Uterus (tissue), 3 donors: ENCODE measurements at regions not wholly inside any gene's neighbourhood (a gene's known extent, or its start where the extent isn't known, plus 50 kb on each side); places are given as distances from the start of the nearest gene placed in this dataset.

Experiments
- DNase-seq, 2 donors: peaks; one replicate each; pipeline ENCODE4 v3.0.0-alpha.2; 2019 to 2020
- H3K27ac ChIP-seq, 2 donors: fragments of 200-600 bp; sonication (generic); 1 replicate in 1 of 2; 2 replicates in 1 of 2; pipeline ENCODE4 v1.5.1; 2016 to 2018
- H3K27me3 ChIP-seq, 2 donors: fragments of 200-600 bp; sonication (generic); one replicate each; pipeline ENCODE4 v1.5.1; 2018 to 2019; ENCODE audit warnings: control low read depth in 1 of 2
- H3K36me3 ChIP-seq, 2 donors: fragments of 200-600 bp; sonication (generic); one replicate each; pipeline ENCODE4 v1.5.1; 2019; ENCODE audit warnings: control low read depth in 1 of 2
- H3K4me1 ChIP-seq, 2 donors: fragments of 200-600 bp; sonication (generic); one replicate each; pipeline ENCODE4 v1.5.1; 2018 to 2019; ENCODE audit warnings: control low read depth in 1 of 2
- H3K4me3 ChIP-seq, 2 donors: fragments of 200-600 bp; sonication (generic); 1 replicate in 1 of 2; 2 replicates in 1 of 2; pipeline ENCODE4 v1.5.1; 2018 to 2019; ENCODE audit warnings: mild to moderate bottlenecking in 1 of 2
- H3K9me3 ChIP-seq, 2 donors: fragments of 200-600 bp; sonication (generic); one replicate each; pipeline ENCODE4 v1.5.1; 2019; ENCODE audit warnings: control low read depth in 1 of 2
- CTCF ChIP-seq, 4 experiments: fragments of 200-600 bp in 2 of 4; fragments of 450-650 bp in 2 of 4; sonication (generic) in 2 of 4; IDR thresholded peaks; one replicate each; pipeline ENCODE4 v1.5.1; 2016 to 2019; ENCODE audit warnings: antibody characterized with exemption in 4 of 4, mild to moderate bottlenecking in 2 of 4, moderate library complexity in 1 of 4
- POLR2A ChIP-seq, 2 donors: fragments of 450-650 bp; IDR thresholded peaks; one replicate each; pipeline ENCODE4 v1.6.1; 2016; ENCODE audit warnings: antibody characterized with exemption in 2 of 2, mild to moderate bottlenecking in 1 of 2, moderate library complexity in 1 of 2
- intact Hi-C: fragments of 100-400 bp; cut with DNase I; formaldehyde crosslinking; loops from one replicate; pipeline ENCODE4 v1.15.1; 2023; ENCODE audit warnings: low total_unique reads
- donor health status: DM: yes; HTN: yes; CAD: no.

- intact Hi-C loops, result no loop called here
- Histone ChIP-seq H3K36me3 (no peaks in the 10 kb centered on the region), H3K9me3 (no peaks in the 10 kb centered on the region), H3K27me3 (no peaks in the 10 kb centered on the region), H3K27ac (no peak overlapping the region), H3K4me3 (no peak overlapping the region), H3K4me1 (no peaks in the 10 kb centered on the region)
- TF ChIP-seq POLR2A (IDR thresholded peaks at IDR 0.05) (no peak), CTCF (IDR thresholded peaks at IDR 0.05) (no peak)
- no peak for DNase-seq
Measured at GRCh38 chr16:74034200-74034599, 262.4 kb upstream of the PSMD7 start.

GRCh38 chr16:74033441-74033995, 263.1 kb upstream of the PSMD7 start:
- H3K27ac ChIP-seq, result no peak overlapping the region
- TF ChIP-seq POLR2A (IDR thresholded peaks at IDR 0.05) (no peak), CTCF (IDR thresholded peaks at IDR 0.05) (no peak)
- H3K4me3 ChIP-seq, result no peak overlapping the region
- no peaks in the 10 kb centered on the region for H3K9me3 ChIP-seq
- H3K36me3 ChIP-seq, result no peaks in the 10 kb centered on the region
- no peaks in the 10 kb centered on the region for H3K4me1 ChIP-seq
- intact Hi-C loops, result no loop called here
- DNase-seq, result no peak
- no peaks in the 10 kb centered on the region for H3K27me3 ChIP-seq

DNA sequence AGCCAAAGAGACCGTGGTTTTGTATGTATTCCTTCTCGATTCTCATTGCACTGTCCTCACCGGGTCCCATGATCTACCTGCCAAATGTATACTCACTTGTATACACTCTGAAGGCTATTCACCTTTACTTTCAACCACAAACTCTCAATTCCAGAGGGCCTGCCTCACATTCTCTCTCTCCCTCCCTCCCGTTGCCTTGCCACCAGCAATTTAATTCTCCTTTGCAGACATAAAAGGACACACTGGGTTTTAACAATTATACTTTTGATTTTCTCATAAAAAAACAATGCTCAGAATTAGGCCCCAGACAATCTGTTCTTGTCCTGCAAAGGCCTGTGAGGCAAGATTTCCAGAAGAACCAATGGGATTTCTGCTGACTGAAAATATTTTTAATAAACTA, 265.1 kb upstream of the PSMD7 start:
- no peaks in the 10 kb centered on the region for H3K9me3 ChIP-seq
- H3K4me1 ChIP-seq, result no peaks in the 10 kb centered on the region
- no peak for DNase-seq
- H3K36me3 ChIP-seq, result no peaks in the 10 kb centered on the region
- intact Hi-C loops, result no loop called here
- H3K4me3 ChIP-seq, result no peak overlapping the region
- TF ChIP-seq POLR2A (IDR thresholded peaks at IDR 0.05) (no peak), CTCF (IDR thresholded peaks at IDR 0.05) (no peak)
- no peak overlapping the region for H3K27ac ChIP-seq
- H3K27me3 ChIP-seq, result no peaks in the 10 kb centered on the region

- H3K4me3 ChIP-seq, result no peak overlapping the region
- H3K36me3 ChIP-seq, result no peaks in the 10 kb centered on the region
- intact Hi-C loops, result no loop called here
- TF ChIP-seq CTCF (IDR thresholded peaks at IDR 0.05) (no peak), POLR2A (IDR thresholded peaks at IDR 0.05) (no peak)
- H3K9me3 ChIP-seq, result no peaks in the 10 kb centered on the region
- H3K4me1 ChIP-seq, result no peaks in the 10 kb centered on the region
- H3K27me3 ChIP-seq, result no peaks in the 10 kb centered on the region
- no peak for DNase-seq
- H3K27ac ChIP-seq, result no peak overlapping the region
Measured at GRCh38 chr16:74030000-74030706, 266.5 kb upstream of the PSMD7 start.

DNA sequence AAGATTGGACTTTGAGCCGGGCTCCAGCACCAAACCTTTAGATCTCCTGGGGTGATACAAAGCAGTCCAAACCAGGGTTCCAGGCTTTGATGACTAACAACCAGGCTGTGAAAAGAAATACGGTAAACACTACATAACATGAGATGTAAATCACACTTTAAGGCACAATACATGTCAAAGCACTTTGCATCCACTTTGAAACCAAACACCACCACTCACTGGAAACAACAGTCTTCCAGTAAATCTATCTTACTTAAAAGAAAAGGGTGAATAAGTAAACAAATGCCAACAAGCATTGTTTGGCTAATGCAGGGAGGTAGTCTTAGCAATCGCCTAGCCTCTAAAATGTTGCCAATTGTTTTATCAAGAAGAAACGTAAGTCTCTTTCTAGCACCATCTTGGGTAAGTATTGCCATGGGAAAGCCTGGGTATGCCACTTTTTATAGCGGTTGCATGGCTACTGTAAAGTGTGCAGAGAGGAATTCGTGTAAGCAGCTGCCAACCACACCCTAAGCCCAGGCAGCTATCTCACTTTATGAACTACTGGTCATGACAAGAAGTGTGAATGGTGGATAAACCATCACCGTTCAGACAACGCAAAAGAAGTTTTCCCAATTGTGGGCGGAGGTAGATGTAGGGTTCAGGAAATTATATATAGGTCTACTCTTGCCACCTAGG, 267.4 kb upstream of the PSMD7 start:
- Histone ChIP-seq H3K27ac (no peak overlapping the region), H3K4me1 (no peaks in the 10 kb centered on the region), H3K4me3 (no peak overlapping the region), H3K9me3 (no peaks in the 10 kb centered on the region), H3K36me3 (no peaks in the 10 kb centered on the region), H3K27me3 (no peaks in the 10 kb centered on the region)
- intact Hi-C loops, result no loop called here
- no peak for TF ChIP-seq CTCF (IDR thresholded peaks at IDR 0.05)
- TF ChIP-seq POLR2A (IDR thresholded peaks at IDR 0.05), result no peak
- no peak for DNase-seq
